CMK (cell line): ENCODE measurements at regions not wholly inside any gene's neighbourhood (a gene's known extent, or its start where the extent isn't known, plus 50 kb on each side); places are given as distances from the start of the nearest gene placed in this dataset.

Experiments
- DNase-seq: peaks from one replicate; pipeline ENCODE4 v3.0.0-alpha.2; 2010; ENCODE audit warnings: low read depth

GRCh38 chr12:105993766-105994555 lies 144.8 kb downstream of the NUAK1 start:
- DNase-seq: no peak

GRCh38 chr12:105995961-105996431 lies 142.8 kb downstream of the NUAK1 start:
- no peak for DNase-seq

GRCh38 chr12:105998561-105998960 lies 140.2 kb downstream of the NUAK1 start:
- DNase-seq: no peak

GRCh38 chr12:106000382-106001104 lies 138.2 kb downstream of the NUAK1 start:
- DNase-seq: no peak

- no peak for DNase-seq
Observed at GRCh38 chr12:106001105-106001836, 137.5 kb downstream of the NUAK1 start.

GRCh38 chr12:106001837-106002218 lies 136.9 kb downstream of the NUAK1 start:
- DNase-seq: no peak

- DNase-seq: no peak
Observed at GRCh38 chr12:106003297-106003696, 135.5 kb downstream of the NUAK1 start.

- DNase-seq: no peak
Observed at GRCh38 chr12:106004289-106004688, 134.5 kb downstream of the NUAK1 start.

- no peak for DNase-seq
Observed at GRCh38 chr12:106006382-106006781, 132.4 kb downstream of the NUAK1 start.

- DNase-seq: no peak
Observed at GRCh38 chr12:106006940-106007339, 131.8 kb downstream of the NUAK1 start.

- no peak for DNase-seq
Observed at GRCh38 chr12:106010741-106011140, 128.0 kb downstream of the NUAK1 start.
